Midbrain (tissue), 1 donor: ENCODE measurements at regions not wholly inside any gene's neighbourhood (a gene's known extent, or its start where the extent isn't known, plus 50 kb on each side); places are given as distances from the start of the nearest gene placed in this dataset.
"Not testable (repeated sequence)": the region's sequence is repeated elsewhere in the genome, so short reads cannot be mapped to it uniquely, and the experiment has no call there.

Source experiments
- DNase-seq: peaks from one replicate; lab custom pipeline; 2025; lab: John Stamatoyannopoulos, UW

DNA sequence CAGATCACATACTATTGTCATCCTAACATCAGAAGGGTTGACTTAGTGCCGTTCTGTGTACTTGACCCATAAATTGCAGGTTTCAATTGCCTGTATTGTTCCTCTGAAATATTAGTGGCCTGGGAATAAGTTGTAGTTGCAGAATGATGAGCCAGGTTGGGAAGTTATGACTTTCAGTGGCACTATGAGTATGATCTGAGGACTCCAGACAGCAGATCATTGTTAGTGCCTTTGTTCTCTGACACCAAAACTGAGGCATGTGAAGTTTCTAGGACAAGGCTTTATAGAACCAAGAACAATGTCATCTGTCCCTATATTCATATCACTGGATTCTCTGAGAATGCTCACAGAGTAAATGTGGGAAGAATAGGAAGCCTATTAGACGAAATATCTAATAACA lies 403.7 kb downstream of the STK39 start:
- no peak for DNase-seq

- DNase-seq: no peak
These were observed 404.2 kb downstream of the STK39 start for GRCh38 chr2:167843217-167843616.

DNA sequence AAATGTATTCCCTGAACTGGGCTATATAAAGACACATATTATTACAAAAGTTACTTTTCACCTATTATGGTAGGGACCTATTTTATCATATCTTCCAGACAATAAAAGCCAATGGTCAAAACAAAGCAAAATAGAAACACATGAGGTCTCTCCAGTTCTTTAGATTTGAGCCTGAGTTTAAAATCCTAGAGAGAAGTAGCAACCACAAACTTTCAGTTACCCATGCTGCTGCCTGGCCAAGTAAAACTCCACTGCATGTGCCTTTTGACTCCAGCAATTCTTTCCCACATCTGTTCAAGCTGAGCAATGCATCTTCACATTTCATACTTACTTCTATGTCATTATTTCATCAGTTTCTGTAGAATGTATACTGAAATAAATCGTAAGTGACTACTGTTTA lies 405.3 kb downstream of the STK39 start:
- DNase-seq: no peak

DNA sequence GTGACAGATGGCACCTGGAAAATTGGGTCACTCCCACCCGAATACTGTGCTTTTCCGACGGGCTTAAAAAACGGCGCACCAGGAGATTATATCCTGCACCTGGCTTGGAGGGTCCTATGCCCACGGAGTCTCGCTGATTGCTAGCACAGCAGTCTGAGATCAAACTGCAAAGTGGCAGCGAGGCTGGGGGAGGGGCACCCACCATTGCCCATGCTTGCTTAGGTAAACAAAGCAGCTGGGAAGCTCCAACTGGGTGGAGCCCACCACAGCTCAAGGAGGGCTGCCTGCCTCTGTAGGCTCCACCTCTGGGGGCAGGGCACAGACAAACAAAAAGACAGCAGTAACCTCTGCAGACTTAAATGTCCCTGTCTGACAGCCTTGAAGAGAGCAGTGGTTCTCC lies 412.1 kb downstream of the STK39 start:
- not testable (repeated sequence) for DNase-seq

- no peak for DNase-seq
These were observed 412.7 kb downstream of the STK39 start for GRCh38 chr2:167834707-167835106.

DNA sequence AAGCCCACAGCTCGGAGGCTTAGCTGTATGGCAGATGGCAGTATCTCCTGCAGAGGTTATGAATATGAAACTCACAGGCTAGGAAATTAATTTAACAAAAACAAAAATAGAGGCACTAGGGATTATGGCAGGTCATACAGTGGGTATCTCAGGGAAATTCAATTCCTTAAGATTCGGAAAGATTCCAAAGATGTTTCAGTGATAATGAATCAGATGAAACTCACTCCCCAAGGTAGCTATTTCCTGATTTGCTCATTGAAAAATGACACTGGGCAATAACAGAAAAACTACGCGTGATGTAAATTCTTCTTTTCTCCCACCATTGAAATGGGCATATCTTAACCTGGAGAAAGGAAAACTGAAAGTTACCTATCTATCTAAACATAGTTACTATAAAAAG lies 414.1 kb downstream of the STK39 start:
- DNase-seq: no peak

DNA sequence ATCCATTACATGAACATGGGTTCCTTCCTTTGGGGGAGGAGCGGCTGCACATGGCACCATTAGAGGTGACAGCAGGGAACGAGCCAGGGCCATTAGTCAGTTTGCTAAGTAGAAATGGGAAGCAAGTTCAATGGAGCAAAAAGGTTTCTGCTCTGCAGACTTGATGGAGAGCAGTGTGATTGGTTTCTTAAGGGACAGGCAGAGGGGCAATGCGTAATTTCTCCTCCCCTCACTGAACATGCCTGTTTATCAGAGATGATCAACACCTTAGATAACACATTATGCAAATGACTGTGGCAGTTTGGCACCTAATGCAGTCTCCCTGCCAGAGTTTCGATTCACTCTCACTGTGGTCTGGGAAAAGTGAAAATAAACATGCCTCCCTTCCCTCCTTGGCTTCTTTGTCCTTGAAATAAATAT lies 414.5 kb downstream of the STK39 start:
- DNase-seq: no peak

DNA sequence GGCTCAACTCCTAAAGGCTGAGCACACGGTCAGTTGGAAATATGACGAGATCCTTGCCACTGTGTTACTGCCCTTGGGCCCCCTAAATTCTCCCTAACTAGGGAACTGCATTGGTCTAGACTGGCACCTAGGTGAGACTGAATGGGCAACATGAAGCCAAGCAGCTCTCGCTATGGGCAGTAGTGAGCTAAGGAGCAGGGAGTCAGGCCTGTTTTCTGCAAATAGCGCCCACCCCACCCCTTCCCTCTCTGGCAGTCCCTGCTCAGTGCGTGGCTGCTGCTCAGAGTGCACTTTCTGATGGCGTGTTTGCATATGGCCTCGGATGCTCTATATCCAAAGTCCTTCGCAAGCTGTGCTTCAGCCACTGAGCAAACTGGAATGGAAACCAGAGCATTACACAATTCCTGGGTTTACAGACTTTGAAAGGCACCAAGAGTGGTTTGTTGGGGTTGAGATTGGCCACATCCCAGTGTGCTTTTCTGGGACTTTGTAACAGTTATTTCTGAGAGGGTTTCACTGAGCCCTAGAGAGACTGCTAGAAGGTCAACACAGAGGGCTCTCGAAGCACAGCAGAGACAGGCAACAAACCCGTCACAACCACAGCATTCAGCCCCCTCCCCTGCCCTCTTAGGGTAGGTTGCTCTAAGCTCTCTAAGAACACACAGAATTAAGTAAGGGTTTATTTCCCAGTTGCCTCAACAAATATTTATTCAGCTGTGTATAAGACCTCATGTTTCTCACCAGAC lies 419.9 kb downstream of the STK39 start:
- DNase-seq: no peak

DNA sequence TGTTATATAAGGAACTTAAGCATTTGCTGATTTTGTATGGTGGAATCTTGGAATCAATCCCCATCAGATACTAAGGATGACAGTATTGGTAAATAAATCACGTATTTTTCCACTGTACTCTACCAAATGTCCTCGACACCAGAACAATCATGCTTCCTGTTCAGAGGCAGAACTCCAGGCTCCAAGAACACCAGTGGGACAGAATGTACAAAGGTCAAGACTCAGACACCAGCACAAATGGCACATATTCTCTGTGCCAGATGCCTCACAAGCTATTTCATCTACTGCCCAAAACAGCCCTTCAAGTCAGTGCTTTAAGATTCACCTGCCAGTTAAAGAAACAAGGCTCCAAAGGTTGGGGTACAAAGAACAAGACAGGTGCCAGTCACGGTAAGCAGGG lies 420.5 kb downstream of the STK39 start:
- no peak for DNase-seq

DNA sequence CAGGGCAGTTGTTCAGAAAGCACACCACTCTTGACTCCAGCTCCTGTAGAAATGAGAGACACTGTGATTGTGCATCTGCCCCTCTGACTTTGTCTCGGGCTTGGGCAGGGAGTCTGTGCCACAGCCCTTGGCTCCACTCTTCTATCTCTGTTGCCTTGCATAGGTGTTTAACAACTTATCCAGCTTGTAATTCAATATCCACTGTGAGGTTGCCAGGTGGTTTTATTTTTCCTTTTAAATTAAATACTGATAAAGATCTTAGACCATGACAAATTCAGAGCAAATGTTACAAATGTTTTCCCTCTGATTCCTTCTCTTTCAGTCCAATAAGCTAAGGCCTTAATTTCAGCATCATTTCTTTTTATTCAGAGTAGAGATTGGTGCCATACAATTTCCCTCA lies 421.7 kb downstream of the STK39 start:
- DNase-seq: no peak

- no peak for DNase-seq
These were observed 424.5 kb downstream of the STK39 start for GRCh38 chr2:167822690-167823465.

DNA sequence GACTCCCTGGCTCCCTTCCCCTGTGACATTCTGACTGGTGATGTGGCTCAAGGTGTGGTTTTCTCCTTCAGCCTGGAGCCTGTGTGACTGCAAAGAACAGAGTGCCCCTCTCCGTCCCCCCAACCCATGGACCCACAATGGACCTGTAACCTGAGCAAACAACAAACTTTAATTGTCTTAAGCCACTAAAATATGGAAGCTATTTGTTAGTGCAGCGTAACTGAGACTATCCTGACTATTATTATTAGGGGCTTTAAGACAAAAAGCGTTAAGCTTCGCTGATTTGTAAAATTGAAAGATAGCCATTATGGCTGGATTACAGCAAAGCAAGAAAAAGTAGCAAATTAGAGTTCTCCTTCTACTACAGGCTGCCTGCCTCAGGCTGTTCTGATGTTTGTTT lies 426.9 kb downstream of the STK39 start:
- no peak for DNase-seq

DNA sequence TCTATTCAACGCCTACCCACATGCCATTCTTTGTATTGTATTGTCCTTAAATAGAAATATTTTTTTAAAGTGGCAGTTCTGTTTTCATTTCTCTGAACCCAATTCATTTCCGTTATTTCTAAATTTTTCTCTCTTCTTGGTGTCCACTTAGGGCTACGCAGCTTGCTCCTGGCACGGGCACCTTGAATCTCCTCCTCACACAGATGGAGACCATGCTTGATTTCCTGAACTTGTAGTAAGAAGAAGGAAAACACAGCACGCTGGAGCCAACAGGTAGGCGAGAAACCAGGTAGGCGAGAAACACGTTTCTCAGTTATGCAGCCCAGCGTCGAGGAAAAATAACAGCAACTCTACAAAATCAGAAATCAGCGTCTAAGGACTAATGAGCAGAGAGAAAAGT lies 428.9 kb downstream of the STK39 start:
- DNase-seq: no peak

DNA sequence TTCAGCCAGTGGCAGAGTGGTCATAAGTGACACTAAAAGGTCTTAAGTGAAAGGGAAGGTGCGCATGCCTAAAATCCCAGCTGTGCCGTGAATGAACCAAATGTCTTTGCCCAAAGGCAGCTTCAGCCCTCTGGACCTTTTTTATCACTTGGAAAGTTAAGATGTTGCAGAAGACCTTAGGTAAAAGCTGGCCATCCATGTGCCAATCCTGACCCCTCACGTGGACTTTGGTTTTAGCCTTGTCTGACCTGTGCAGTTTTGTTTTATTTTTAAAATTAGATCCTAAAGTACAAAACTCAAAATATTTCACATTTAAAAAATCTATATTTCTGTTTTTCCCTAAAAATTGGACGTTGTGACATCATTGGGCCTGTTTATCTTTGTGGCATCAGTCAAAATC lies 429.5 kb downstream of the STK39 start:
- no peak for DNase-seq

GRCh38 chr2:167817422-167817821 lies 430.0 kb downstream of the STK39 start:
- no peak for DNase-seq

- DNase-seq: no peak
These were observed 430.5 kb downstream of the STK39 start for GRCh38 chr2:167816874-167817290.

DNA sequence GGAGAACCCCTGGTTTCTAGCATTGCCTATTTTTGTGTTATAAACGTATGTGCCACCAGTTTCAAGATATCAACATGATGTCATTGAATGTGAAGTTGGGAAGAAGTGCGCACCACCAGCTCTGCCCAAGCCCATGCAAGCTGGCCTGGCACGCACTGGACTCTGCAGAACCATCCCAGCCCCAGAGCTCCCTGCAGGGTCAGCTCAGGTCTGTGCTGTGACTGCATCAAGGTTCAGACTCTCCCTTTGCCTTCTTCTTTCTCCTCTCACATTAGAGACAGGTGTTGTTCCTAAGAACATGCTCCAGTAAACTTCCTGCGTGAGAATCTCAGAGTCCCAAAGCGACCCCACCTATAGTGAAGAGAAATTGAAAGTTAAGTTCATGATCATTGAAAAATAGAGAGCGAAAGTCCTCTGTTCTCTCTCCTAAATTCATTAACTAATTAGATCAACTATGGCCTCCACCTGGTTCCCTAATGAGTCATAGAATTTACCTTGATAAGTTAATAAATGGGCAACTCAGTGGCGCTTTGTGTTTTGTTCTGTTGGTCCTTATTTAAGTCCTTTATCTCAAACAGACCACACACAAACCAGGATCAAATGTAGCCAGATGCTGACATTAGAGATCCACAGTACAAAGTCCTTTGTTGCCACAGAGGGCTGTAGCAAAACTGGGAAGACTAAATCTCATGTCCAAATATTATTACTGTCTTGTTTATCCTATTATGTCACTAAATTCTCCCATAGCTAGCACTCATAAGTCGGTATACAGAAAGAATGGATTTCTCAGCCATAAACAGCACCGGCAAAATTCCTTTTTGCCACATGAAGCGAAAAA lies 432.3 kb downstream of the STK39 start:
- DNase-seq: no peak

GRCh38 chr2:167814482-167814880 lies 432.9 kb downstream of the STK39 start:
- not testable (repeated sequence) for DNase-seq

DNA sequence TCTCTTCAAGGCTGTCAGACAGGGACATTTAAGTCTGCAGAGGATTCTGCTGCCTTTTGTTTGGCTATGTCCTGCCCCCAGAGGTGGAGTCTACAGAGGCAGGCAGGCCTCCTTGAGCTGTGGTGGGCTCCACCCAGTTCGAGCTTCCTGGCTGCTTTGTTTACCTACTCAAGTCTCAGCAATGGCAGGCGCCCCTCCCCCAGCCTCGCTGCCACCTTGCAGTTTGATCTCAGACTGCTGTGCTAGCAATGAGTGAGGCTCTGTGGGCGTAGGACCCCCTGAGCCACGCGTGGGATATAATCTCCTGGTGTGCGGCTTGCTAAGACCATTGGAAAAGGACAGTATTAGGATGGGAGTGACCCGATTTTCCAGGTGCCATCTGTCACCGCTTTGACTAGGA lies 437.6 kb downstream of the STK39 start:
- DNase-seq: not testable (repeated sequence)

GRCh38 chr2:167803449-167803988 lies 443.9 kb downstream of the STK39 start:
- no peak for DNase-seq

DNA sequence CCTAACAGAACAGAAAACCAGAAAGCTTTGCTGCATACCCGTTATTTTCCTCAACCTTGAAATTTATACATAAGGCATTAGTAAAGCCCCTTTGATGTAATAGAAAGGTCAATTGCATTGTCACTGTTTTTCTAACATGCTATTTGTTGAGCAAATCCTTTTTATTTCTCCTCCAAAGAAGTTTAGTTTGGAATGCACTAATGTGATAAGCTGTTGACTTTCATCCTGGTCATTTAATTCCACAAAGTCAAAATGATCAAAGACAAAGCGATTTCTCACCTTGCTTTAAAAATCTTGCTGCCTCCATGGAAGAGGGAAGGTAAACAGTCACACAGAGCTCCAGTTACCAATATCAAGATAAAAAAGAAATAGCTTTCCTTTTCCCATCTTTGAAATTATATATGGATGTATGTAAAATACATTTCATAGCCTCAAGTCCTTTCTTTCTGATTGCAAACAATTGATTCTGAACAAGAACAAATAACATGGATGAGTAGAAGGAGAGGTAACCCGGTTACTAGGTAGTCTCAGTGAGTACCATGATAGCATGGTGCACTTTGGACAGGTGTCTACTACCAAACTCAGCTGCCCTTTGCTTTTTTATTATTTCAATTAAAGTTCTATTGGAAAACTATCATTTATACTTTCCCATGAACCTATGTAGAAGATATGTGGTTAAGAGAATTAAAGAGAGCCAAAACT lies 452.7 kb downstream of the STK39 start:
- DNase-seq: no peak

GRCh38 chr2:167793725-167794124 lies 453.7 kb downstream of the STK39 start:
- DNase-seq: no peak
